GM21526 (cell line): ENCODE measurements at regions not wholly inside any gene's neighbourhood (a gene's known extent, or its start where the extent isn't known, plus 50 kb on each side); places are given as distances from the start of the nearest gene placed in this dataset.

Source experiments
- ATAC-seq: cut with Tn5 transposase; IDR thresholded peaks from one replicate; pipeline ENCODE4 v1.9.1; 2021; ENCODE audit warnings: moderate library complexity; ENCODE audit not compliant: unreplicated experiment, low FRiP score

- no peak for ATAC-seq
These were observed 60.6 kb upstream of the NKX1-1 start for GRCh38 chr4:1466863-1467165.

DNA sequence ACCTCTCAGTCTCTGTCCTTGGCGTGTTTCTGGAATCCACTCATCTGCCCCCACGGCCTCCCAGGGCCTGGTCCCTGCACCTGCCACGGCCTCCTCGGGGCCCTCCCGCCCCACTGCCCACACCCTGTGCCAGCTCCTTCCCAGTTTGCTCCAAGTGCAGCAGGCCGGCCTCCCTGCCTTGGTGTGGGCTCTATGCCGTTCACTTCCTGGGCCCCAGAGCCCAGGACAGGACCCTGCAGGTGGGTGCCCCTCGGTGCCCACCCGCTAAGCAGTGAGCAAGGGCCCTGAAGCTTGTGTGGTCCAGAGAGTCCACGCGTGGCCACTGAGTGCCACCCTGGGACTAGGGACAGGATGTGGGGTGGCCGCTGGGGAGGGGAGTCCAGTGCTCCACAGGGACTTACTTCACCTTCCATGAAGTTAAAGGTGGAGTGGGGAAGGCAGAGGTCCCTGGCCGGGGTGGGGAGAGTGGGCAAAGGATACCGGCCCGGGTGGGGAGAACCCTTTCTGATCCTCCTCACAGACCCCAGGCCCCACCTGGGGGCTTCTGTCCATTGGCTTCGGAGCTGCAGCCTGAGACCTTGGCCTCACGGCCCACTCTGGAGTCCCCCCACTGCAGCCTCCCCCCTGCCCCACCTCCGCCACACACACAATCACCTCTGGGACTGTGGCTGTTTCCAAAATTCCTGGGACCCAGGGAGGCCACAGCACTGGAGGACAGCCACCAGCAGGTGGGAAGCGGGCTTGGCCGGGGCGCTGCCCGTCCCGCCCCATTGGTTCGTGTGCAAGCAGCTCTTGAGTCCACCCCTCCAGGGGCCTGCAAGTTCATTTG, 60.0 kb upstream of the NKX1-1 start:
- no peak for ATAC-seq

DNA sequence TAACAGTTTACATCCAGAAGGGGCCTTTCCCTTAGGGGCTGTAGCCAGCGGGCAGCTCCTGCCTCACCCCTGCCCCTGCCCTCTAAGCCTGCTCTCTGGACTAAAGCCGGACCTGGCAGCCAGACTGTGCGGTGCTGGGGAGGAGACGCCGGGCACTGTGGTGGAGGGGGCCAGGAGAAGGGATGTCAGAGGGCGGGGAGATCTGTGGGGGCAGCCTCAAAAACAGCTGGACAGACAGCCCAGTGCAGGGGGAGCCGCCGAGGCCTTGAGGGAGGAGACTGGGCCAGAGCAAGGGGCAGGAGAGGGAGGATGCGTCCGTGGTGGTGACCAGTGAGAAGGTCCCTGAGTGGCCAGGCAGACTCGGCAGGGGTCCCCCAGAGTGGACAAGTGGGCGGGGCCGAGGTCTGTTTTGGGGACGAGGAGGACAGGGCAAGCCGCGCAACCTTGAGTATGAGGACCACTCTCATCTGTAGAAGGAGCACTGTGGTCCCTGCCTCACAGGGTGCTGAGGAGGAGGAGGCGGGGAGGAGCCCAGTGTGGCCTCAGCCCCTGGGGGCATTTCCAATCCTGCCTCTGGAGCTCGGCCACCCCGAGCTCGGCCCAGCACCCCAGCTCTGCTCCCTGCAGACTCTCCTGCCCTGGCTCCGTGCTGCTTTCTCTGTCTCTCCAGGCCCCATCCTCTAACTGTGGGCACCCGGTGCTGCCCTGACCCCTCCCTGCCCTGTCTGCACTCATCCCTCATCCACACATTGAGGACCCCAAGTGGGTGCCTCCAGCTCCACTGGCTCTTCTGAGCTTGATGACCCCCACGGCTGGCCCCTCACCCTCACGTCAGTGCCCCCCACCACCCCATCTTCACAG, 59.2 kb upstream of the NKX1-1 start:
- no peak for ATAC-seq

GRCh38 chr4:1464581-1465171, 58.4 kb upstream of the NKX1-1 start:
- ATAC-seq: no peak

DNA sequence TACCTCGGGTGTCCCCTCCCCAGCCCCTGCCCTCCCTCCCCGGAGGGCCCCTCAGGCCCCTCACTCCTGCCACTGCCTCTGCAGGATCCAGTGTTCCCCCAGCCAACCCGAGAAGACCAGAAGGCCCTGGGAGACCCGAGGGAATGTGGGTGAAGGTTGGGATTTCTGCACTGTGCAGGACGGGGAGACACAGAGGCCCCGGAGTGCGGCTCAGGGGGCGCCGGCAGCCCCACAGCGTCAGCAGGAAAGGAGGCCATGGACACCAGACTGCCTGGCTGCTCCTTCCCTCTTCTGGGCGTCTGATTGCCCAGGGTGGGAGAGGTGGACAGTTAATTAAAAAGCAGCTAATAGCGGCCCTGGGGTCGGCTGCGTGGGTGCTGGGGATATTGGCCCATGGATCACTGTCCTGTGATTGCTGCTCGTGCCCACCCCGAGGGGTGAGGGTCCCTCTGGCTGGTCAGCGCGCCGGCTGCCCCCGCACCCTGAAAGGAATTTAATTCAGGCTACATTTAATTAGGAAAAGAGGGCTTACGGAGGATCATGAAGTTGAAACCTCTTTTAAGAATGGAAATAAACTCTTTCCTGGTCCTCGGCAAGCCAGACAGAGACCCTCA, 57.8 kb upstream of the NKX1-1 start:
- ATAC-seq: no peak

DNA sequence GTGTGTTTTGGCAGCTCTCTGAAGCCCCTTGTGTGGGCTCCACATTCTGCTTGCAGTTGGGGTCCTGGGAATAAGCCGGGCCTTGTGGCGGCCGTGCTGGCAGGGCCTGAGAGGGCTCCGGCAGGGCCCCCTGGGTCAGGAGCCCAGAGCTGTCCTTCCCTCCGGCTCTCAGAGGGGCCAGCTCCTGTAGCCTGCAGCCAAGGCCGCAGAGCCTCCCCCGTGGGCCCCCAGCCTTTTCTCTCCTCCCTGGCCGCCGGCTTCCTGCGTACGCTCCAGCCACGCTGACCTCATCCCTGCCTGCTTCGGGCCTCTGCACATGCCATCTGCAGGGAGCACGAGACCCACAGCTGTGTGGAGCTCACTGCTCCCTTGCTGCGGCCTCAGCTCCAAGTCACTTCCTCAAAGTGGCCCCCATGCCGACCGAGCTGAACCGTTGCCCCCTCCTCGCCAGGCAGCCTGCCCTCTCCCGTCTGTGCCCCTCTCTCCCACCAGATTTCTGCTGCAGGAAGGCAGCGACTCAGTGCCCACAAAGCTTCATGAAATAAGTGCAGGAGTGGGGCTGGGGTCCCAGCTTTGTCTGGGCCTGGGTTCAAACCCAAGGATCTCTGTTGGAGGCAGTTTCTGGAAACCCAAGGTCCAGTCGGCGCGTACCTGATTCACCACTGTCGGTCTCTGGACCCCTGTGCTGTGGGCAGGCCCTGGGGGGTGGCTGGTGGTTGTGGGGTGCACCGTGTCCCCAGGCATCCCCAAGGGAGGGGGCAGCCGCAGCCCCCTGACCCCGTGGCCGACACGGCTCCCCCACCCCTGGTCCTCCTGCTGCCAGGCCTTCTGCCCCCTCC, 57.1 kb upstream of the NKX1-1 start:
- no peak for ATAC-seq

DNA sequence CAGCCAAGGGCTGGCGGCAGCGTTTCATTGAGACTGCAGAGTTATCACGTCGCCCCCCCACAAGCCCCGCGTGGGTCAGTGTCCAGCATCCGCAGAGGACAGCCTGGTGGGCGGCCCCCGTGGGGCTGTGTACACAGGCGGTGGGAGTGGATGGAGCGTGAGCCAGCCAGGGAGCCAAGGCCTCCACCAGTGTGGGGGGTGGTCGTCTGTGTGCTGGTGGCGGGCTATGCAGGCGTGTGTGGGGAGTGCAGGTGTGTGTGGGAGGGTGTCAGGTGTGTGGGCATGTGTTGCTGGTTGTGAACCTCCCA, 56.5 kb upstream of the NKX1-1 start:
- no peak for ATAC-seq

GRCh38 chr4:1462009-1462767, 55.9 kb upstream of the NKX1-1 start:
- ATAC-seq: no peak

- ATAC-seq: no peak
These were observed 55.0 kb upstream of the NKX1-1 start for GRCh38 chr4:1460967-1461868.

DNA sequence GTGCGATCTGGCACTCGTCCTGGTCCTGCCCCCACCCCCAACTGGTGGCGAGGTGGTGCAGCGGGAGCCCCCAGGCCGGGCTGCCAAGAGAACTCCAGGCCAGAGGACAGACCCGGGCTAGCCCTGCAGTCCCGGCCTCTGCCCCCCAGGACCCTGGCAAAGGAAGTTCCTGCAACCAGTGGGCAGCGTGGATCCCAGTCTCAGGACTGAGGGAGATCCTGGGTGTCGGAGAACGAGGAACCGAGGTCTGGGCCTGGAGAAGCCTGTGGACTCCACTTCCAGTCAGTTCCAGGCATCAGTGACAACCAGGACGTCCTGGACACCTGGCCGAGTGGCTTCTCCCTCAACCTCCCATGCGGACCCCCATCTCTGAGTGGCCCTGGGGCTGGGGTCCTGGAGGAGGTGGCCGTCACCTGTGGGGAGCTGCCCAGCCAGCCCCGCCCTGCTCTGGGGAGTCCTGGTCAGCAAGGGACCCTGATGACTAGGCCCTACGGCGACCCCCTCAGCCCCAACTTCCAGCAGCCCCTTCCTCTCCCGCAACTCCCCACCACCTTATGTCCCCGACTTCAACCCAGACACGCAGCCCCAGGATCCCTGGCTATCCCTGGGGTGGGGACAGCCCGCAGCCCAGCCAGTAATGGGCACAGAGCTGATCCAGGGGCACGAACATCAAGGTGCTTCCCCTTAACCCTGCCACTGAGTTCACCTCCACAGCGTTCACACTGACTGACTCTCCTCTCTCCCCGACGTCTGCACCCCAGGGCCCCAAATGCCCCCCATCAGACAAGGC, 53.7 kb upstream of the NKX1-1 start:
- no peak for ATAC-seq

DNA sequence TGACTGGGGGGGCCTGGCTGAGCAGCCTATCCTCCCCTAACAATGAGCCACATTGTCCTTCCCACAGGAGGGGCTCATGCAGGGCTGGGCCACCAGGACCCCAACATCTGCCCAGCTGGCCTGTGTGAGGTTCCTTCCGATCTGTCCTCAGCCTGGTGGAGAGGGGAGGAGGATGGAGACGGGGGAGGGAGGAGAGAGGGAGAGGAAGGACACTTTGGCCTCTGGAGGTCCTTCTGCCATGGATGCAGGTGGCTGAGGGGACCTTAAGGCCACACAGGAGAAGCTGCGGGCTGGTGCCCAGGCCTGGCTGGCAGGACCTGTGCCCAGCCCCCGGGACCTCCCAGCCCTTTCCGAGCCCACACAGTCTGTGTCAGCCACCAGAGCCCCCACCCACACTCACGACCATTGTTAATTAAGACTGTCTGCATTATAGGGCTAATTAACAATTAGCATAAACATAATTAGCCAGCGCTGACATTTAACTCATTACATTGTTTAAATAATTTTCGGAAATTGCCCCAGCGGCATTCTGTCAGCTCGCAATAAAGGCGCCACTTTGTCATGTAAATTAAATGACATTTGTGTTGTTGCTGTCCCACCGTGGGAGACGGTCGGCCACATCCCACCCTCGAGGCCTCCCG, 53.0 kb upstream of the NKX1-1 start:
- no peak for ATAC-seq

- no peak for ATAC-seq
These were observed 52.3 kb upstream of the NKX1-1 start for GRCh38 chr4:1458581-1458980.
